ENCODE measurements at regions not wholly inside any gene's neighbourhood (a gene's known extent, or its start where the extent isn't known, plus 50 kb on each side); places are given as distances from the start of the nearest gene placed in this dataset.

- DNase-seq, result no peak
Measured at GRCh38 chr4:123819362-123820035, 422.9 kb downstream of the SPRY1 start.

DNA sequence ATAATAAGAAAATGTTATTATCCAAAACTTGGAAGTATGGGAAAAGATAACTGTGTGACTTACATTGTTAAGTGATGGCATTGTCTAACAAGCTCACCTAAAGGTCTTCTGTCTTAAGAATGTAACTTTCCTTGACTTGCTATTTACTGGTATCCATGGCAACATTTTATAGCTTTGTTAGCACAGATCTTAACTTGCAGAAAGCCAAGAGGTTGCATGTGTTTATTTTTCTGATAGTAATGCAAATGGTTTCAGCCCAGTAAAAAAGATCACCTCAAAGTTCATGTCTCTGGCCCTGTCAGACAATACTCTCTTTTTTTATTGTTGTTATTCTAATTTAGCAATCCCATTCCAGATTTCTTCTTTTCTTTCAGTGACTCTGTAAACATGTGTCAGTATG is 425.3 kb downstream of the SPRY1 start:
- DNase-seq, result no peak

GRCh38 chr4:123822353-123822752 is 425.8 kb downstream of the SPRY1 start:
- no peak for DNase-seq

DNA sequence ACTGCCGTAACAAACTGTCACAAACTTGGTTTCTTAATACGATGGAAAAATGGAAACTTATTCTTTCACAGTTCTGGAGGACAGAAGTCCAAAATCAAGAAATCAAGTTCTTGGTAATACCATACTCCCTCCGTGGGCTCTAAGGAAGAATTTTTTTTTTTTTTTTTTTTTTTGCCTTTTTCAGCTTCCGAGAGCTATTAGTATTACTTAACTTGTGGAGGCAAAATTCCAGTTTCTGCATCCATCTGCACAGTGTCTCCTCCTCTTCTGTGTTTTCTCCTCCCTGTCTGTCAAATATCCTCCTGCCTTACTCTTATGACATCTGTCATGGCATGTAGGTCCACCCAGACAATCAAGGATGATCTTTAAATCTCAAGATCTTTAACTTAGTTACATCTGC is 426.6 kb downstream of the SPRY1 start:
- no peak for DNase-seq

- no peak for DNase-seq
Measured at GRCh38 chr4:123824524-123824923, 427.9 kb downstream of the SPRY1 start.

DNA sequence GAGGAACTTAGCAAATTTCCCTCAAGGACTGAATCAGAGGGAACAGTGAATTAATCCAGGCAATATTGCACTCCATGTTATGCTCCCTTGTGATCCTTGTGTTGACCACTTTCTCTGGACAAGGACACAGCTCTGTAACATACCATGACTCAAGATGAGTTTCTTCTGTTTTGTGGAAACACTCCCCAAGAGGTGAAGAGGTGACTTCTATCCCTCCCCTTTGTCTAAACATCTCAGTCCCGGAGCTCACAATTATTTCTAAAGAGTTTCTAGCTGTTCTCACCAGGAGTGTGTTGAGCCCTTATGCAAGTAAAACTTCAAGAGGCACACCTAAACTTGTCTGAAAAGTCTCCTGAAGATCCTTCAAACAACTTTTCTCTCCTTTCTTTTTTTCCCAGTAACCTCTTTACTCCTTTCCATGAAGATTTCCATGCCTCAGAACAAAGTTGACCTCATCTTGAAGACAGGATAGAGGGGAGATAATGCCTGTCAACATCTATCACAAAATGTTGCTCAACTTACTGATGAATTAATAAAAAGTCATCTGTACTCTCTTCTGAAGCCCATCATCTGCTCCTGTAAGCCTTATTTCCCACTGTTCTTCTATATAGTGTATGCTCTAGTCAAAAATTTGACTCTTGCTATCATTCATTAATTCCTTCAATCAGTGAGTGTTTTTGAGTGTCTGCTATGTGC is 429.1 kb downstream of the SPRY1 start:
- no peak for DNase-seq

- no peak for DNase-seq
Measured at GRCh38 chr4:123826896-123827295, 430.3 kb downstream of the SPRY1 start.

GRCh38 chr4:123827511-123827910 is 430.9 kb downstream of the SPRY1 start:
- DNase-seq, result no peak

DNA sequence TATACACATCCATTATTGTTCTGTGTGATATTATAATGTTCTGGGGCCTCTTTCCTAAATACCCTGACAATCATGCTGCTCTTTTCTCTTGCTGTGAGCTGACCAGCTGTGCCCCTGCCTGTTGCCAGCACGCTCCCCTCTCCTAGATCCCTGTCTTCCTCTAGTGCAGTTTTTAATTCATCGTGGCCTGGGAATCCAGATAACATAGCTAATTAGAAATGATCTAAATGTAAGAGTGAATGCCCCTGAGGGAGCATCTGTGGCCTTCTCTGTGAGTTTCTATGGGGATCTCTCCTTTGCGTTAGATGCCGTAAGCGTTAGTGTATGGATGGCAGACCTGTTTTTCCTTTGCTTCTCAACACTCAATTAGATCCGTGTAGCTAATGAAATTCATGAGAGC is 434.3 kb downstream of the SPRY1 start:
- DNase-seq, result no peak

DNA sequence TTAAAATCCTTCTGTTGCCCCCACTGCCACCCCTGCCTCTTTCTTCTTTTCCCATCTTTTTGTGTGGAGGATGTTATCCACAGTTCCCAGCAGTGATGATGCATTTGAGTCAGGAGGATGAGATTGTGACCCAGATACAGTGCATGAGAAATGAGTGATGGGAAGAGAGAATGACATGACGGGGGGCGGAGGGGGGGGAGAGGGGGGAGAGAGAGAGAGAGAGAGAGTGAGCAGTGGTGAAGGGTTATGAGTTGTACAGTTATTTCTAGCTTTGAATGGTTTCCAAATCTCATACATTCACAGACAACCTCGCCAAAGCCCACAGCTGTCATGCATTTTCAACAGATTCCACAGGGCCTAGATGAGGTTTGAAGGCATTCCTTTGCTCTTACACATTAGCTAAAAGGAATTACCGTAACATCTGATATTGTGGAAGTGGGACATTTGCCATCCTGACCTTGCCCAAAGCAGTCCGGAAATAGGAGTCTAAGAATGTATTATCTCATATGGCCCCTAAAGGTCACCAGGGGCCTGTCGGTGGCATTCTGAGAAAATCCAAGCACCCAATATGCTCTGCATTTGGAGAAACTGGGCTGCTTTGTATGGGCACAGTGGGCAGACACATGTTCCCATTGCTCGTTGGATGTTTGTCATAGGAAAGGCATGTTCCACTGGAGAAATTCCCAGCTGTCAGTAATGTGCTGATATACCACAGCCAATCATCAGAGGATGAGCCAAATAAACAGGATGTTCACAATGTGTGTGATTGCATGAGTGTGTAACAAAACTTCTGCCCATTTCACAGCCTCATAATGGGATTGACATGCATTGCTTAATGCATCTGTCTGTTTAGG is 435.8 kb downstream of the SPRY1 start:
- DNase-seq, result no peak

DNA sequence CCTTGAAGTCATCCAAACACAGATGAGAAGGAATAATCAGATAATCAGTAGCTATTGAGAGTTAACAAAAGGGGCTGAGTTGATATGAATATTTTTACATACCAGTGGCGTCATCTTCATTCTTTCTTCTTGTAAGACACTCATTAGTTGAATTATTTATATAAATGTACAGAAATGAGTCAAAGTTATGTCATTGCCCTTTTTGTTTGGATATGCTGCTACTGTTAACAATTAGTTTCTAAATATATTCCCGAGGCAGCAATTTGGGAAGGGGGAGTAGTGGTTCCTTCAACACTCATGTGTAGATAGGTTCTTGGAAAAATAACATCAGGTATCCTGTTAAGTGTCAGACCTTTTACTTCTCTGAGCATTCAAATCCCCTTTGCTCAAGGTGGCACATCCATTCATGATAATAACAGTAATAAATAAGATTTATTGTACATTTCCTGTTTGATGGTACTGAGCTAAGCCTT is 436.6 kb downstream of the SPRY1 start:
- no peak for DNase-seq

DNA sequence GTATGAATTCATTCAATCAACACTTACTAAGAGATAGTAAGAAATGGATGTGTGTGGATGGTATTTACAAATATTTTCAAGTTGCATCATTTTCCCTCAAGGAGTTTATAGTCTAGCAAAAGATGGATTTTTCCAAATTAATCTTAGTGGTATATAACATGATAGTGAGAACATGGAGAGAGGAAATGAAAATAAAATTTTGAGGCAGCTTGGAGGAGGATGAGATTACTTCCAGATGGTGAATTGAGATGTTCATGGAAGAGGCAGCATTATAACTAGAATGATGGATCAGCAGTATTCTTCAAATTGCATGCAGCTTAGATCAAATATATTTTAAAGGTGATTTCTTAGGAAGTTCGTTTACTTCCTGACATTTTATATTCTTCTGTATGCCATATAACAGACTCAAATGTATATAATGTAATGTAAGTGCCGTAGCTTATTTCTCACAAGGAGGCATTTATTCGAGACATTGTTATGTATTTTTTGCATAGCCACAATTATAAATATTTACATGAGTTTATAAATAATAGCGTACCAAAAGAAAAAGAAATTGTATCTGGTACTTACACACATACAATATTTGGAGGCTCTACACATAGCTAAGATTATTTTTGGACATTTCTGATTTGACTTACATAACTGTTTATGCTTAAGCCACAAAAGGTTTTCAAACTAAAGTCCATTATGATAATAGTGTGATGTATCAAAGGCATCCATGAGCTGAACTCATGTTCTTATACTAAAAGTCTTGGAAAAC is 439.4 kb downstream of the SPRY1 start:
- no peak for DNase-seq

DNA sequence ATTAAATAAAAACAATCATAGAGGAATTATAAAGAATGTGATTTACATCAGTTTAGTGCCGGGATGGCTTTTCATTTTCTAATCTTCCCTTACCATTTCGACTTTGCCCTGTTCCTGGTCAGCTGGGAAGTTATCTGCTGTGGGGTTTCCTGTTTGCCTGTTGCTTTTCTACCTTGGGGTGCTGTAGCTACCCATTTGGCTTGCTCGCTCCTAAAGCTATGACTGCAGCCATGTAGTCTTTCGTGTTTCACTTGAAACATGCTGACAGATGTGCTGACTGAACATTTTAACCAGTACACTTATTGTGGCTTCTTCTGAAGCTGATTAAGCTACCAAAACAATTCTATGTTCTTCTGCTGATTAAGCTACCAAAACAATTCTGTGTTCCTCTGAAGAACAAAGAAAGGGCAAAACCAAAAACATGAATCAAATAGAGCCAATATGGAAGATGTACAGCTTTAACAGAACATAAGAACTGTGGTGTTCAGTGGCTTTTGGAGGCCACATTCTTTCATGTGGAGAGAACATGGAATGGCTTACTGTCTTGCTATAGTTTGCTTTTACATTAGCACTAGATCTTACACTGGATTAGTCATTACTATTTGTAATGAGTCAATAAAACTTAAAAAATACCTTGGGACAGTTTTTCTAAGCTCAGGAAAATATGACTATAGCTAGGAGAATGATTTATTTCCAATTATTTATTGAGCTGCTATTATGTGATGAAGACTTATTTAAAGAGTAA is 440.4 kb downstream of the SPRY1 start:
- no peak for DNase-seq

GRCh38 chr4:123838474-123838873 is 441.9 kb downstream of the SPRY1 start:
- DNase-seq, result no peak

DNA sequence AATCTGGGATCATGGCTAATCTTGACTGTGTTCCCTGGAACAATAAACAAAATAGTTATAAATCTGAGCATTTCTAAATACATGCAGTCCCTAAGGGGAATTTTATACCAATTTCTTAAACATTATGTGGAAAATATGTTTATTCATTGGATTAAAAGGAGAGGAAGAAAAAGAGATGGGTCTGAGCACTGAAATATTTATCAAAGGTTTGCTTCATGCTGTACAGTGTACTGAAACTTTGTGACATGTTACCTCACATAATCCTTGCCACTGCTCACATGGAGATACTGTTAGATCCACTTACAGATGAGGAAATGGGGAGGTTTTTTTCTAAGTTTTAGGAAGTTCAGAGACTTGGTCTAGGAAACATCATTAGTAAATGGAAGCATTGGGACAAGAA is 443.6 kb downstream of the SPRY1 start:
- DNase-seq, result no peak

DNA sequence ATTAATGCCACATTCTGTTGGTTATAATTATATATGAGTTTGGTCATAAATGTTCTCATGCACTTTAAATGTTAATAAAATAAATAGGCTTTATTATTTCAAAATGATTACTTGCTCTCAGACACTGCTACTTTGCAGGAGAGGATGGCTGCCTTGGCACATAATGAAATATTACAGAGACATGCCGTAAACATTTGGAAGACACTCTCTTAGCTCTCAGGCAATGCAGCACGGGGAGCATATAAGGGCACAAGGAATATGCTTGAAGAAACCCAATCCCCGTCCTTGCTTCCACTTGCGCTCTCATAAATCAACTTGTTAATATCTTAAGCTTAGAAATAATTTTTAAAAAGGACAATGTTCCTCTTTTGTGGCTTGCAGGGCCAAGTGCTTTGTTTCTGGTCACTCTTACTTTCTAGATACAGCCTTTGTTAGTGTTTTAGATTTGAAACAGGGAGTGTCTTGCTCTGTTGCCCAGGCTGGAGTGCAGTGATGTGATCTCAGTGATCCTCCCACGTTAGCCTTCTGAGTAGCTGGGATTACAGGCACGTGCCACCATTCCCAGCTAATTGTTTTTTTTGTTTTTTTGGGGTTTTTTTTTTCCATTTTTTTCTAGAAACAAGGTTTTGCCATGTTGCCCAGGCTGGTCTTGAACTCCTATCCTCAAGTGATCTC is 445.0 kb downstream of the SPRY1 start:
- DNase-seq, result no peak

- DNase-seq, result no peak
Measured at GRCh38 chr4:123843137-123843536, 446.5 kb downstream of the SPRY1 start.

- DNase-seq, result no peak
Measured at GRCh38 chr4:123844374-123844773, 447.8 kb downstream of the SPRY1 start.

GRCh38 chr4:123846092-123846491 is 449.5 kb downstream of the SPRY1 start:
- DNase-seq, result no peak

DNA sequence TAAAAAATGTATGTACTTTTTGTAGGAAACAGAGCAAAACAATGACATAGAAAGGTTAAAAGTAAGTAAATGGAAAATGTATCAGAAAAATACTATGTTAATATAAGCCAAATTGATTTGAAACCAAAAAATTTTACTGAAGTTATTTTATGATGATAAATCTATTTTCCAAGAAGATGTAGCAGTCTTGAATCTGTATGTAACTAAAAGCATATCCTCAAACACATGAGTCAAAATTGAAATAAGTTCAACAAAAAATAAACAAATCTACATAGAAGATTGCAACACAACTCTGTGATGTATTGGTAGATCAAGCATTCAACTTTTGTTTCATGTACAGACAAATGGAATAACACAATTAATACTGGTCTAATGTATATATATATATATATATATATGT is 450.0 kb downstream of the SPRY1 start:
- no peak for DNase-seq

DNA sequence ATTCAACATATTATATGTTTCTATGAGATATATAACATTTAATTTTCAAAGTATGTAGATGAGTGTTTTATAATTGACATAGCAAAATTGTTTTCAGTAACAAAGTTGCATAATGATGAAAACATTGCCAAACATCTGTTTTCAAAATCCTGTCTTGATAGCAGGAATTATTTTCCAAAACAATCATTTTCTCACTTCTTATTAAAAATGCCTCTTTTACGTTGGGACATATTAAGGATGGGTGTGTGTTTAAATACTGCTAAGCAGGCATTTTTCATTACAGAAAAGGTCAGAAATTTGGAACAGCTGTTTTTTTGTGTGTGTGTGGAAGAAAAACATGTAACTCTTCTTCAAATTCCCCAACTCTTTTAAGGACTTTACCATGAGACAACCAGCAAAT is 452.0 kb downstream of the SPRY1 start:
- no peak for DNase-seq

DNA sequence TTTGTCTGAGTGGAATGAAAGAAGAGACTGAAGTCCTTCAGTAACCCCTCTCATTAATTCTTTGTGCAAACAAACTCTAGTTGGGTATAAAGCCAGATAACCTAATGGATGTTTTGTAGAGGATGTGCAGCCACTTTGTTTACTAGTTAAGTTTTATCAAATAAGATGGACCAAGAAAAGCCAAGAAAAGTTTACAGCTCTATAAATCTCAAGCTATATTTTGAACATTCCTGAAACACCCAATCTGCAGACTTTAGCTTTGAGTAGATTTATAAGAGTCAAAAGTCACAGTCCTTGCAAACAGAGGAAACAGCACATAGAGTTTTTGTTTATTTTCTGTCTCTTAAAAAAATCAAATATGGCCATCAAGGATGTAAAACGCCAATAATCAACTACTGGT is 452.9 kb downstream of the SPRY1 start:
- no peak for DNase-seq
